Mesenchymal stem cell (in vitro differentiated cells and primary cell): ENCODE measurements at regions not wholly inside any gene's neighbourhood (a gene's known extent, or its start where the extent isn't known, plus 50 kb on each side); places are given as distances from the start of the nearest gene placed in this dataset.

Experiments used
- DNase-seq: peaks from one replicate; pipeline ENCODE4 v3.0.0-alpha.2; 2013
- H2AFZ ChIP-seq: one replicate; pipeline ENCODE4 v1.6.1; 2013; ENCODE audit warnings: low read depth, mild to moderate bottlenecking, control low read depth, inconsistent platforms, low read length, moderate library complexity
- H2AK5ac ChIP-seq: 2 replicates; pipeline ENCODE4 v1.6.1; 2013; ENCODE audit warnings: low read length, moderate library complexity, mild to moderate bottlenecking, inconsistent platforms; ENCODE audit not compliant: severe bottlenecking
- H2BK120ac ChIP-seq: one replicate; pipeline ENCODE4 v1.6.1; 2013; ENCODE audit warnings: low read depth, mild to moderate bottlenecking, inconsistent platforms, low read length, moderate library complexity
- H2BK12ac ChIP-seq, 2 experiments: one replicate each; pipeline ENCODE4 v1.6.1; 2013; ENCODE audit warnings: inconsistent platforms in 2 of 2, low read length in 2 of 2, mild to moderate bottlenecking in 2 of 2, moderate library complexity in 2 of 2, control low read depth in 1 of 2
- H2BK15ac ChIP-seq: one replicate; pipeline ENCODE4 v1.6.1; 2013; ENCODE audit warnings: mild to moderate bottlenecking, low read depth, inconsistent platforms; ENCODE audit not compliant: poor library complexity, severe bottlenecking
- H2BK5ac ChIP-seq: 2 replicates; pipeline ENCODE4 v1.6.1; 2013; ENCODE audit warnings: low read depth, mild to moderate bottlenecking, low read length, control low read depth, inconsistent platforms; ENCODE audit not compliant: poor library complexity, severe bottlenecking
- H3K14ac ChIP-seq, 2 experiments: one replicate each; pipeline ENCODE4 v1.6.1; 2013; ENCODE audit warnings: inconsistent platforms in 2 of 2, low read length in 2 of 2, control low read depth in 1 of 2, mild to moderate bottlenecking in 1 of 2, moderate library complexity in 1 of 2
- H3K18ac ChIP-seq, 2 experiments: one replicate each; pipeline ENCODE4 v1.6.1; 2013; ENCODE audit warnings: inconsistent platforms in 2 of 2, low read length in 2 of 2, control low read depth in 1 of 2, low read depth in 1 of 2, mild to moderate bottlenecking in 1 of 2
- H3K23ac ChIP-seq, 2 experiments: one replicate each; pipeline ENCODE4 v1.6.1; 2013; ENCODE audit warnings: inconsistent platforms in 2 of 2, low read length in 2 of 2, mild to moderate bottlenecking in 2 of 2, moderate library complexity in 2 of 2, control low read depth in 1 of 2
- H3K27ac ChIP-seq: 2 replicates; pipeline ENCODE4 v1.5.1; 2013; ENCODE audit warnings: mild to moderate bottlenecking, moderate library complexity, low read length, control low read depth, inconsistent platforms; ENCODE audit not compliant: poor library complexity, severe bottlenecking
- H3K27me3 ChIP-seq, 2 experiments: 2 replicates each; pipeline versions ENCODE4 v1.6.1 to v1.7.0; 2013; ENCODE audit warnings: low read length in 2 of 2, mild to moderate bottlenecking in 2 of 2, moderate library complexity in 2 of 2, control low read depth in 1 of 2, inconsistent platforms in 1 of 2; ENCODE audit not compliant: control insufficient read depth in 1 of 2, insufficient read depth in 1 of 2
- H3K36me3 ChIP-seq, 2 experiments: 2 replicates each; pipeline versions ENCODE4 v1.6.1 to v1.7.0; 2013; ENCODE audit warnings: low read length in 2 of 2, control low read depth in 1 of 2, inconsistent platforms in 1 of 2, low read depth in 1 of 2, mild to moderate bottlenecking in 1 of 2; ENCODE audit not compliant: insufficient read depth in 2 of 2, control insufficient read depth in 1 of 2
- H3K4ac ChIP-seq, 2 experiments: one replicate each; pipeline ENCODE4 v1.6.1; 2013; ENCODE audit warnings: inconsistent platforms in 2 of 2, low read length in 2 of 2, mild to moderate bottlenecking in 2 of 2, moderate library complexity in 2 of 2, control low read depth in 1 of 2, low read depth in 1 of 2
- H3K4me1 ChIP-seq: 2 replicates; pipeline ENCODE4 v1.6.1; 2013; ENCODE audit warnings: low read depth, low read length, control low read depth; ENCODE audit not compliant: control insufficient read depth, insufficient read depth
- H3K4me2 ChIP-seq: 2 replicates; pipeline ENCODE4 v1.6.1; 2013; ENCODE audit warnings: low read length, mild to moderate bottlenecking, inconsistent platforms; ENCODE audit not compliant: poor library complexity, severe bottlenecking
- H3K4me3 ChIP-seq, 2 experiments: 2 replicates each; pipeline versions ENCODE4 v1.5.1 to v1.7.0; 2013; ENCODE audit warnings: low read length in 2 of 2, mild to moderate bottlenecking in 2 of 2, control low read depth in 1 of 2, low read depth in 1 of 2; ENCODE audit not compliant: insufficient read depth in 1 of 2
- H3K79me1 ChIP-seq: replicated peaks from 2 replicates; pipeline ENCODE4 v1.6.1; 2013; ENCODE audit warnings: mild to moderate bottlenecking, control low read depth, low read length, inconsistent platforms; ENCODE audit not compliant: poor library complexity, severe bottlenecking
- H3K9ac ChIP-seq: 2 replicates; pipeline ENCODE4 v1.7.0; 2013; ENCODE audit warnings: mild to moderate bottlenecking, low read length, moderate library complexity
- H3K9me3 ChIP-seq: 2 replicates; pipeline ENCODE4 v1.7.0; 2013; ENCODE audit warnings: mild to moderate bottlenecking, low read length; ENCODE audit not compliant: control insufficient read depth
- H4K8ac ChIP-seq: one replicate; pipeline ENCODE4 v1.6.1; 2013; ENCODE audit warnings: inconsistent platforms, mild to moderate bottlenecking, low read length, moderate library complexity
- H4K91ac ChIP-seq: one replicate; pipeline ENCODE4 v1.6.1; 2013; ENCODE audit warnings: mild to moderate bottlenecking, low read length, inconsistent platforms
- WGBS: methylation state at CpG from one replicate; pipeline ENCODE4 v1.1.7; 2013; ENCODE audit warnings: mixed read lengths; 5-methylcytosine and 5-hydroxymethylcytosine counted together

- Histone ChIP-seq H3K4me3 (no peak overlapping the region), H3K4me2 (no peak overlapping the region), H2BK5ac (no peak overlapping the region), H2AK5ac (no peak overlapping the region), H3K14ac (no peak overlapping the region), H3K9ac (no peak overlapping the region), H2BK120ac (no peak overlapping the region), H3K27ac (peak overlapping the region; percentile 13), H3K79me1 (no peaks in the 10 kb centered on the region), H2BK15ac (no peak overlapping the region), H3K4ac (no peak overlapping the region), H2BK12ac (no peak overlapping the region), H3K4me1 (peaks cover 2% of the 10 kb centered on the region), H3K23ac (no peak overlapping the region), H3K18ac (no peak overlapping the region), H2AFZ (no peak overlapping the region), H3K27me3 (no peaks in the 10 kb centered on the region), H3K9me3 (peaks cover 3% of the 10 kb centered on the region), H4K91ac (no peak overlapping the region), H3K36me3 (no peaks in the 10 kb centered on the region), H4K8ac (no peak overlapping the region)
- DNase-seq: peak; percentile 10
These were observed 450.4 kb downstream of the NEBL start for GRCh38 chr10:20446561-20447193.

GRCh38 chr10:20443094-20443493 is 454.0 kb downstream of the NEBL start:
- Histone ChIP-seq H4K8ac (no peak overlapping the region), H3K14ac (no peak overlapping the region), H2BK5ac (no peak overlapping the region), H3K4ac (no peak overlapping the region), H3K79me1 (no peaks in the 10 kb centered on the region), H2BK15ac (no peak overlapping the region), H3K4me3 (no peak overlapping the region), H3K4me2 (no peak overlapping the region), H2BK120ac (no peak overlapping the region), H3K27ac (no peak overlapping the region), H3K23ac (no peak overlapping the region), H2BK12ac (no peak overlapping the region), H3K27me3 (no peaks in the 10 kb centered on the region), H3K18ac (no peak overlapping the region), H4K91ac (no peak overlapping the region), H3K9me3 (no peaks in the 10 kb centered on the region), H3K4me1 (peaks cover 2% of the 10 kb centered on the region), H3K9ac (no peak overlapping the region), H2AFZ (no peak overlapping the region), H2AK5ac (no peak overlapping the region), H3K36me3 (no peaks in the 10 kb centered on the region)
- DNase-seq: no peak

- Histone ChIP-seq H3K9me3 (peaks cover 19% of the 10 kb centered on the region), H2AFZ (no peak overlapping the region), H3K4me1 (no peaks in the 10 kb centered on the region), H2BK120ac (no peak overlapping the region), H2AK5ac (no peak overlapping the region), H3K9ac (no peak overlapping the region), H2BK15ac (no peak overlapping the region), H2BK12ac (no peak overlapping the region), H2BK5ac (no peak overlapping the region), H3K4me2 (no peak overlapping the region), H3K4ac (no peak overlapping the region), H3K23ac (no peak overlapping the region), H3K4me3 (no peak overlapping the region), H3K18ac (no peak overlapping the region), H4K8ac (no peak overlapping the region), H3K79me1 (no peaks in the 10 kb centered on the region), H3K14ac (no peak overlapping the region), H3K27ac (no peak overlapping the region), H3K27me3 (no peaks in the 10 kb centered on the region), H3K36me3 (no peaks in the 10 kb centered on the region), H4K91ac (no peak overlapping the region)
- 65% methylated on average over 2 of the region's 2 CpGs for WGBS
- no peak for DNase-seq
These were observed 467.4 kb downstream of the NEBL start for GRCh38 chr10:20429742-20430141.

GRCh38 chr10:20427821-20428220 is 469.3 kb downstream of the NEBL start:
- Histone ChIP-seq H2AK5ac (no peak overlapping the region), H2AFZ (no peak overlapping the region), H3K4ac (no peak overlapping the region), H2BK120ac (no peak overlapping the region), H3K4me3 (no peak overlapping the region), H3K9me3 (peaks cover 28% of the 10 kb centered on the region), H2BK15ac (no peak overlapping the region), H3K4me2 (no peak overlapping the region), H2BK5ac (no peak overlapping the region), H3K36me3 (no peaks in the 10 kb centered on the region), H4K8ac (no peak overlapping the region), H3K4me1 (no peaks in the 10 kb centered on the region), H3K18ac (no peak overlapping the region), H4K91ac (no peak overlapping the region), H3K23ac (no peak overlapping the region), H3K9ac (no peak overlapping the region), H3K27ac (no peak overlapping the region), H2BK12ac (no peak overlapping the region), H3K27me3 (no peaks in the 10 kb centered on the region), H3K14ac (no peak overlapping the region), H3K79me1 (no peaks in the 10 kb centered on the region)
- no peak for DNase-seq
- WGBS: 100% methylated on average over 1 of the region's 1 CpG
